ENCODE measurements at regions not wholly inside any gene's neighbourhood (a gene's known extent, or its start where the extent isn't known, plus 50 kb on each side); places are given as distances from the start of the nearest gene placed in this dataset.

DNA sequence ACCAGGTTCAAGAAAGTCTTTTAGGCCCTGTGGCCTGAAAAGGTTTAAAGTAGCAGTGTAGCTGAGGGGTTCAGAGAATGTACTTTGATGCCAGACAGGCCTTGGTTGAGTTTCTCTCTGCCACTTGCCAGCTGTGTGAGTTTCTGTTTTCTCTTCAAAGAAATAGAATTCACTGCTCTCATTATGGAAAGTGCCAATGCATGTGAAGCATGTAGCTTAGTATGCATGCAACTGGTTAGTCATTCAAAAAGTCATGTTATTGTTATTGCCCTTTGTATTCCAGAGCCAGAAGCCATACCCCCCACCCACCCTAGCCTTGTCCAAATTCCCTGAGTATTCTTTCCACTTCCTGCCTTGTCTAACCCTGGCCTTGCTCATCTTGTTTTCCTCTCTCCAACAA is 101.7 kb downstream of the ADRB2 start:
- Histone ChIP-seq H3K9me3 (no peaks in the 10 kb centered on the region), H3K36me3 (no peaks in the 10 kb centered on the region), H3K27ac (no peak overlapping the region), H3K4me3 (no peak overlapping the region), H3K27me3 (no peaks in the 10 kb centered on the region), H3K4me1 (no peaks in the 10 kb centered on the region)
- no peak for TF ChIP-seq POLR2A (IDR thresholded peaks at IDR 0.05)
- TF ChIP-seq, protein P1, sequence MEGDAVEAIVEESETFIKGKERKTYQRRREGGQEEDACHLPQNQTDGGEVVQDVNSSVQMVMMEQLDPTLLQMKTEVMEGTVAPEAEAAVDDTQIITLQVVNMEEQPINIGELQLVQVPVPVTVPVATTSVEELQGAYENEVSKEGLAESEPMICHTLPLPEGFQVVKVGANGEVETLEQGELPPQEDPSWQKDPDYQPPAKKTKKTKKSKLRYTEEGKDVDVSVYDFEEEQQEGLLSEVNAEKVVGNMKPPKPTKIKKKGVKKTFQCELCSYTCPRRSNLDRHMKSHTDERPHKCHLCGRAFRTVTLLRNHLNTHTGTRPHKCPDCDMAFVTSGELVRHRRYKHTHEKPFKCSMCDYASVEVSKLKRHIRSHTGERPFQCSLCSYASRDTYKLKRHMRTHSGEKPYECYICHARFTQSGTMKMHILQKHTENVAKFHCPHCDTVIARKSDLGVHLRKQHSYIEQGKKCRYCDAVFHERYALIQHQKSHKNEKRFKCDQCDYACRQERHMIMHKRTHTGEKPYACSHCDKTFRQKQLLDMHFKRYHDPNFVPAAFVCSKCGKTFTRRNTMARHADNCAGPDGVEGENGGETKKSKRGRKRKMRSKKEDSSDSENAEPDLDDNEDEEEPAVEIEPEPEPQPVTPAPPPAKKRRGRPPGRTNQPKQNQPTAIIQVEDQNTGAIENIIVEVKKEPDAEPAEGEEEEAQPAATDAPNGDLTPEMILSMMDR (IDR thresholded peaks at IDR 0.05), result no peak
- intact Hi-C loops (cut with DNase I; ENCODE audit: low total_unique reads), result no loop called here
- DNase-seq, result no peak

DNA sequence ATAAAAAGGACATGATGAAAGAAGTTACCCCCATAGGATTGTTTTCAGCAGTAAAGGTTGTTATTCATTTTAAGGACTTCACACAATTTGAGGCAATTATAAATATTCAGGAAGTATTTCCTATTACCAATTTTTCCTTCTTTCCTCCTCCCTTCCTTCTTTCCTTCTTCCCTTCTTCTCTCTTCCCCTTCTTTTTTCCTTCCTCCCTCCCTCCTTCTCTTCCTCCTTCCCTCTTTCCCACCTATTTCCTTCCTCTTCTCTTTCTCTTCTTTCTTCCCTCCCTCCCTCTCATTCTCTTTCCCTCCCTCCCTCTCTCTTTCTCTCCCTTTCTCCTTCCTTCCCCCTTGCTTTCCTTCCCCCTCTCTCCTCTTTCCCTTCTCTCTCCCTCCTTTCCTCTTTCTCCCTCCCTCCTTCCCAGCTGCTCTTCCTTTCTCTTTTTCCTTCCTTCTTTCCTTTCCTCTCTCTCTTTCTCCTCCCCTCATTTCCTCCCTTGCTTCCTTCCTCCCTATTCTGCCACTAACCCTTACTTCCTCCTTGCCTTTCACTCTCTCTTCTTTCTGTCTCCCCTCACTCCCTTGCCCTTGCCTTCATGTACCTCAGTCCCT is 105.1 kb downstream of the ADRB2 start:
- H3K9me3 ChIP-seq, result no peaks in the 10 kb centered on the region
- H3K4me3 ChIP-seq, result no peak overlapping the region
- TF ChIP-seq, protein P1 (IDR thresholded peaks at IDR 0.05), result no peak
- TF ChIP-seq POLR2A (IDR thresholded peaks at IDR 0.05), result no peak
- H3K36me3 ChIP-seq, result no peaks in the 10 kb centered on the region
- no peak for DNase-seq
- intact Hi-C loops (cut with DNase I; ENCODE audit: low total_unique reads), result no loop called here
- H3K27me3 ChIP-seq, result no peaks in the 10 kb centered on the region
- H3K4me1 ChIP-seq, result no peaks in the 10 kb centered on the region
- no peak overlapping the region for H3K27ac ChIP-seq

DNA sequence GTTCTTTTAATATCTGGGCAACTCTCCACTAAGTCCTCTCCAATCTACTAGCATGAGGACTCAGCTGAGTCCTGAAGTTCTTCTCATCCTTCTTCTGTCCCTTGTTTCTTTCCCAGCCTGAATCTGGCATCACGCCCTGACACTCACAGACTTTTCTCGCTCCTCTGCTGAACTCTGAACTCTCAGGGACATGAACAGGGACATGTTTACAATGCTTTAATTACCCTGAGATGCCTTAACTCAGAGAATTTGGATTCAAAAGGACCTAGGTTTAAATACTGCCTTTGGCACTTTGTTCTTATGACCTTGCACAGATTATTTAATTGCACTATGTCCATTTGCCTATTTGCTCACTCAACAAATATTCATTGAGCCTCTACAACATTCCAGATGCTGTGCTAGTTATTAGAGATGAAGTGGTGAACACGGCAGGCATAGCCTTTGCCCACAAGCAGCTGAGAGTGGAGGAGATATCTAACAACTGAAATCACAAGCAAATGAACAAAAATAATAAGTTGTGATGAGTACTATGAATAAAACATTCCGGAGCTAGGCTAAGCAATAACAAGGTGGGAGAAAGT is 106.0 kb downstream of the ADRB2 start:
- H3K27me3 ChIP-seq, result no peaks in the 10 kb centered on the region
- H3K9me3 ChIP-seq, result no peaks in the 10 kb centered on the region
- intact Hi-C loops (cut with DNase I; ENCODE audit: low total_unique reads), result no loop called here

DNA sequence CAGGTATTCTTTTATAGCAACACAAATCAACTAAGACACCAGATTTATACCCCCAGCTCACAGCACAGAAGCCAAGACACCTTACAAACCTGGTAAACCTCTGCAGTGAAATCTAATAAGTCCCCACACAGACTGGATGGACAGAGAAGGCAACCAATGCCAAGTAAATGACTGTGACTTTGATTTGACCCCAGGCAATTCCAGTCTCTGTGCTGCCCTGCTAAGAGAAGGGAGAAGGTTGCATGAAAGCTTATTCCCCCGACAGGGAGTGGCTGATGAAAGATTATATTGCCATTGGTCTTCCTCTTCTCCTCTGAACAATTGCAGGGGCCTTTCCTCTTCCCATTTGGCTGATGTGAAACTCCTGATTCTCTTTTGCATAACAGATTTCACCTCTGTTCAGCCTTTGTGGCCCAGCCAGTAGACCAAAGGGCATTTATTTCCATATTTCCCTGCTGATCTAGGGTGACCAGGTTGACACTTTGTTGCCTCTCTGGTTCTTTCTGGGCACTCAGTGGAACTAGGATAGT is 107.6 kb downstream of the ADRB2 start:
- intact Hi-C loops (cut with DNase I; ENCODE audit: low total_unique reads), result no loop called here
- no peak for DNase-seq
- no peaks in the 10 kb centered on the region for H3K4me1 ChIP-seq
- no peaks in the 10 kb centered on the region for H3K36me3 ChIP-seq
- no peaks in the 10 kb centered on the region for H3K27me3 ChIP-seq
- no peak for TF ChIP-seq POLR2A (IDR thresholded peaks at IDR 0.05)
- TF ChIP-seq, protein P1 (IDR thresholded peaks at IDR 0.05), result no peak
- peak overlapping the region in 1 of 2 donors; percentile 36 for H3K27ac ChIP-seq
- H3K4me3 ChIP-seq, result no peak overlapping the region
- H3K9me3 ChIP-seq, result no peaks in the 10 kb centered on the region

More for the DNA sequence above, 106.0 kb downstream of the ADRB2 start:
- H3K4me1 ChIP-seq, result no peaks in the 10 kb centered on the region
- no peak for DNase-seq
- H3K36me3 ChIP-seq, result no peaks in the 10 kb centered on the region
- no peak for TF ChIP-seq POLR2A (IDR thresholded peaks at IDR 0.05)
- TF ChIP-seq, protein P1 (IDR thresholded peaks at IDR 0.05), result no peak
- no peak overlapping the region for H3K4me3 ChIP-seq
- no peak overlapping the region for H3K27ac ChIP-seq

DNA sequence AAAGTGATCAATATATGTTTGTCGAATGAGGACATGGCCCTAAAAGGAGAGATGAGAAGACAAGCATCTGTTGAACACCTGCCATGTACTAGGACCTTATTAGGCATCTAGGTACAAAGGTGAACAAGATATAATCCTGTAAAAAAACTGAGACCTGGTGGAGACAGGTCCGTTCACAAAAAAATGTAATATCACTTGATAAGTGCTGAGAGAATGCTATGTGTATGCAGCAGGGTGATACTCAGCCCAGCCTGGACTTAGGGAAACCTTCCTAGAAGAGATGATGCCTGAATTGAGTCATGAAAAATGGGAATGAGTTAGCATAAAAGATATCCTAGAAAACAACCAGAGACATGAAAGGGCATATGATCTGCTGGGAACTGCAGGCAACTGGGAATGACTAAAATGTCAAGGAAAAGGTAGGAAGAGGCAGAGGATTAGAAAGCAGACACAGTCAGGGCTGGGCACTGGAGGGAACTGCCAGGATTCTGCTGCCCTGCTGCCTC is 108.5 kb downstream of the ADRB2 start:
- Histone ChIP-seq H3K9me3 (no peaks in the 10 kb centered on the region), H3K36me3 (no peaks in the 10 kb centered on the region), H3K4me1 (no peaks in the 10 kb centered on the region), H3K4me3 (no peak overlapping the region), H3K27ac (no peak overlapping the region), H3K27me3 (no peaks in the 10 kb centered on the region)
- TF ChIP-seq, protein P1 (IDR thresholded peaks at IDR 0.05), result no peak
- no peak for TF ChIP-seq POLR2A (IDR thresholded peaks at IDR 0.05)
- intact Hi-C loops (cut with DNase I; ENCODE audit: low total_unique reads), result no loop called here
- DNase-seq, result no peak
